ENCODE measurements at regions not wholly inside any gene's neighbourhood (a gene's known extent, or its start where the extent isn't known, plus 50 kb on each side); places are given as distances from the start of the nearest gene placed in this dataset.
"Not testable (repeated sequence)": the region's sequence is repeated elsewhere in the genome, so short reads cannot be mapped to it uniquely, and the experiment has no call there.

GRCh38 chr4:97104666-97105065 lies 1038.6 kb downstream of the STPG2 start:
- DNase-seq (ENCODE audit: low spot score), result no peak

GRCh38 chr4:97105347-97106099 lies 1037.8 kb downstream of the STPG2 start:
- DNase-seq (ENCODE audit: low spot score), result no peak

- DNase-seq (ENCODE audit: low spot score), result no peak
These were observed 1037.1 kb downstream of the STPG2 start for GRCh38 chr4:97106161-97106560.

GRCh38 chr4:97110506-97110905 lies 1032.8 kb downstream of the STPG2 start:
- no peak for DNase-seq (ENCODE audit: low spot score)

GRCh38 chr4:97116511-97116910 lies 1026.8 kb downstream of the STPG2 start:
- DNase-seq (ENCODE audit: low spot score), result no peak

GRCh38 chr4:97121493-97121892 lies 1021.8 kb downstream of the STPG2 start:
- DNase-seq (ENCODE audit: low spot score), result no peak

- DNase-seq (ENCODE audit: low spot score), result no peak
These were observed 1019.7 kb downstream of the STPG2 start for GRCh38 chr4:97123573-97123972.

GRCh38 chr4:97132435-97132834 lies 1010.8 kb downstream of the STPG2 start:
- DNase-seq (ENCODE audit: low spot score), result no peak

- no peak for DNase-seq (ENCODE audit: low spot score)
These were observed 1008.8 kb downstream of the STPG2 start for GRCh38 chr4:97134456-97134855.

- DNase-seq (ENCODE audit: low spot score), result no peak
These were observed 1003.5 kb downstream of the STPG2 start for GRCh38 chr4:97139791-97140190.

GRCh38 chr4:97140545-97140944 lies 1002.7 kb downstream of the STPG2 start:
- DNase-seq (ENCODE audit: low spot score), result no peak

- not testable (repeated sequence) for DNase-seq (ENCODE audit: low spot score)
These were observed 1001.9 kb downstream of the STPG2 start for GRCh38 chr4:97141332-97141731.

- no peak for DNase-seq (ENCODE audit: low spot score)
These were observed 1000.9 kb downstream of the STPG2 start for GRCh38 chr4:97142410-97142809.

- no peak for DNase-seq (ENCODE audit: low spot score)
These were observed 1000.4 kb downstream of the STPG2 start for GRCh38 chr4:97142893-97143292.

- DNase-seq (ENCODE audit: low spot score), result no peak
These were observed 999.1 kb downstream of the STPG2 start for GRCh38 chr4:97144199-97144598.

- no peak for DNase-seq (ENCODE audit: low spot score)
These were observed 992.3 kb downstream of the STPG2 start for GRCh38 chr4:97150966-97151365.

GRCh38 chr4:97152149-97152548 lies 991.1 kb downstream of the STPG2 start:
- DNase-seq (ENCODE audit: low spot score), result no peak

GRCh38 chr4:97153042-97153441 lies 990.2 kb downstream of the STPG2 start:
- DNase-seq (ENCODE audit: low spot score), result no peak

GRCh38 chr4:97159625-97160024 lies 983.7 kb downstream of the STPG2 start:
- DNase-seq (ENCODE audit: low spot score), result no peak

GRCh38 chr4:97185233-97185632 lies 958.0 kb downstream of the STPG2 start:
- DNase-seq (ENCODE audit: low spot score), result no peak

- DNase-seq (ENCODE audit: low spot score), result no peak
These were observed 946.2 kb downstream of the STPG2 start for GRCh38 chr4:97197106-97197505.

GRCh38 chr4:97208749-97209148 lies 934.5 kb downstream of the STPG2 start:
- DNase-seq (ENCODE audit: low spot score), result no peak

- no peak for DNase-seq (ENCODE audit: low spot score)
These were observed 927.8 kb downstream of the STPG2 start for GRCh38 chr4:97215409-97215941.

GRCh38 chr4:97216046-97216445 lies 927.2 kb downstream of the STPG2 start:
- DNase-seq (ENCODE audit: low spot score), result no peak

All from HuH-7.5 (cell line).